Keratinocyte (primary cell): ENCODE measurements at regions not wholly inside any gene's neighbourhood (a gene's known extent, or its start where the extent isn't known, plus 50 kb on each side); places are given as distances from the start of the nearest gene placed in this dataset.

Source experiments
- DNase-seq: peaks from one replicate; pipeline ENCODE4 v3.0.0-alpha.2; 2011; ENCODE audit warnings: low read depth, missing footprints, low spot score
- FAIRE-seq: peaks from 2 replicates; lab custom pipeline; 2011; peaks lifted over from hg19 to GRCh38; lab: Jason Lieb, UNC
- H2AFZ ChIP-seq: 2 replicates; pipeline ENCODE4 v1.6.0; 2012; ENCODE audit warnings: low read length, control low read depth, inconsistent platforms; ENCODE audit not compliant: control insufficient read depth
- H3K27ac ChIP-seq: 2 replicates; pipeline ENCODE4 v1.5.1; 2011; ENCODE audit warnings: low read length; ENCODE audit not compliant: control insufficient read depth, insufficient read depth
- H3K27me3 ChIP-seq: 3 replicates; pipeline ENCODE4 v1.6.0; 2011; ENCODE audit warnings: low read length; ENCODE audit not compliant: control insufficient read depth, insufficient read depth; ENCODE audit errors: extremely low read depth
- H3K36me3 ChIP-seq, 2 experiments: 2 replicates in 1 of 2; 3 replicates in 1 of 2; pipeline ENCODE4 v1.5.1; 2011; ENCODE audit warnings: low read length in 2 of 2, mild to moderate bottlenecking in 1 of 2; ENCODE audit not compliant: control insufficient read depth in 2 of 2, insufficient read depth in 2 of 2; ENCODE audit errors: extremely low read depth in 1 of 2
- H3K4me1 ChIP-seq: 3 replicates; pipeline ENCODE4 v1.5.1; 2011; ENCODE audit warnings: low read length; ENCODE audit not compliant: control insufficient read depth, insufficient read depth; ENCODE audit errors: extremely low read depth
- H3K4me2 ChIP-seq: 3 replicates; pipeline ENCODE4 v1.6.0; 2011; ENCODE audit warnings: low read depth, low read length; ENCODE audit not compliant: control insufficient read depth, insufficient read depth; ENCODE audit errors: extremely low read depth
- H3K4me3 ChIP-seq, 3 experiments: fragments of 200-600 bp in 1 of 3; sonication (generic) in 1 of 3; 2 replicates in 2 of 3; 3 replicates in 1 of 3; pipeline ENCODE4 v1.5.1; 2011 to 2016; ENCODE audit warnings: low read length in 3 of 3, mild to moderate bottlenecking in 3 of 3, control low read depth in 2 of 3, inconsistent platforms in 1 of 3, low read depth in 1 of 3, mixed read lengths in 1 of 3, mixed run types in 1 of 3, moderate library complexity in 1 of 3; ENCODE audit not compliant: control insufficient read depth in 2 of 3, insufficient read depth in 2 of 3; ENCODE audit errors: extremely low read depth in 1 of 3
- H3K79me2 ChIP-seq: 2 replicates; pipeline ENCODE4 v1.6.0; 2012; ENCODE audit warnings: low read length; ENCODE audit not compliant: control insufficient read depth, insufficient read depth
- H3K9ac ChIP-seq: 3 replicates; pipeline ENCODE4 v1.6.0; 2011; ENCODE audit warnings: low read length; ENCODE audit not compliant: control insufficient read depth, insufficient read depth; ENCODE audit errors: extremely low read depth
- H3K9me1 ChIP-seq: 3 replicates; pipeline ENCODE4 v1.6.0; 2011; ENCODE audit warnings: low read length; ENCODE audit not compliant: control insufficient read depth, insufficient read depth; ENCODE audit errors: extremely low read depth
- H3K9me3 ChIP-seq: 2 replicates; pipeline ENCODE4 v1.5.1; 2012; ENCODE audit warnings: low read depth, low read length; ENCODE audit not compliant: control insufficient read depth
- H4K20me1 ChIP-seq: 3 replicates; pipeline ENCODE4 v1.6.0; 2011; ENCODE audit warnings: low read length; ENCODE audit not compliant: control insufficient read depth, insufficient read depth; ENCODE audit errors: extremely low read depth
- EZH2 ChIP-seq: IDR thresholded peaks from one replicate; pipeline ENCODE4 v1.6.1; 2012; ENCODE audit warnings: inconsistent platforms, mild to moderate bottlenecking, low read length, moderate library complexity
- dilution Hi-C: fragments of 300-500 bp; cut with MboI; formaldehyde crosslinking; loops from one replicate; pipeline ENCODE4 v1.7.0; 2020; ENCODE audit warnings: low sequenced_read_pairs; ENCODE audit not compliant: extremely low pct_ligation_motif_present
- TF ChIP-seq, protein P1 (sequence below), 3 experiments: IDR thresholded peaks in 1 of 3; conservative IDR thresholded peaks in 1 of 3; optimal IDR thresholded peaks in 1 of 3; 2 replicates in 2 of 3; 3 replicates in 1 of 3; pipeline versions ENCODE3 to v1.5.1; 2011; ENCODE audit warnings: low read length in 3 of 3, mild to moderate bottlenecking in 3 of 3, moderate library complexity in 2 of 3, control low read depth in 1 of 3, inconsistent platforms in 1 of 3; ENCODE audit not compliant: insufficient read depth in 2 of 3; ENCODE audit errors: extremely low read depth in 1 of 3

DNA sequence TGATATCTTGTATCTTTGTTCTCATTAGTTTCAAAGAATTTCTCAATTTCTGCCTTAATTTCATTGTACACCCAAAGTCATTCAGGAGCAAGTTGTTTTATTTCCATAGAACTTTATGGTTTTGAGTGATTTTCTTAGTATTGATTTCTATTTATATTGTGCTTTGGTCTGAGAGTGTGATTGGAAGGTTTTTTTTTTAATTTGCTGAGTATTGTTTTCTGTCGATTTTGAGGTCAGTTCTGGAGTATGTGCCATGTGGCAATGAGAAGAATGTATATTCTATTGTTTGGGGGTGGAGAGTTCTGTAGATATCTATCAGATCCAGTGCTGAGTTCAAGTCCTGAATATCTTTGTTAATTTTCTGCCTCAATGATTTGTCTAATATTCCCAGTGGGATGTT, 138.4 kb downstream of the MOBP start:
- Histone ChIP-seq H3K9me1 (no peaks in the 10 kb centered on the region), H2AFZ (no peak overlapping the region), H3K79me2 (no peaks in the 10 kb centered on the region), H3K9me3 (no peaks in the 10 kb centered on the region), H3K4me1 (no peaks in the 10 kb centered on the region), H3K27me3 (no peaks in the 10 kb centered on the region), H4K20me1 (no peaks in the 10 kb centered on the region), H3K4me2 (no peak overlapping the region), H3K4me3 (no peak overlapping the region), H3K9ac (no peak overlapping the region), H3K27ac (no peak overlapping the region), H3K36me3 (no peaks in the 10 kb centered on the region)
- dilution Hi-C loops: no loop called here
- no peak for DNase-seq
- TF ChIP-seq EZH2: no peak
- TF ChIP-seq, protein P1, sequence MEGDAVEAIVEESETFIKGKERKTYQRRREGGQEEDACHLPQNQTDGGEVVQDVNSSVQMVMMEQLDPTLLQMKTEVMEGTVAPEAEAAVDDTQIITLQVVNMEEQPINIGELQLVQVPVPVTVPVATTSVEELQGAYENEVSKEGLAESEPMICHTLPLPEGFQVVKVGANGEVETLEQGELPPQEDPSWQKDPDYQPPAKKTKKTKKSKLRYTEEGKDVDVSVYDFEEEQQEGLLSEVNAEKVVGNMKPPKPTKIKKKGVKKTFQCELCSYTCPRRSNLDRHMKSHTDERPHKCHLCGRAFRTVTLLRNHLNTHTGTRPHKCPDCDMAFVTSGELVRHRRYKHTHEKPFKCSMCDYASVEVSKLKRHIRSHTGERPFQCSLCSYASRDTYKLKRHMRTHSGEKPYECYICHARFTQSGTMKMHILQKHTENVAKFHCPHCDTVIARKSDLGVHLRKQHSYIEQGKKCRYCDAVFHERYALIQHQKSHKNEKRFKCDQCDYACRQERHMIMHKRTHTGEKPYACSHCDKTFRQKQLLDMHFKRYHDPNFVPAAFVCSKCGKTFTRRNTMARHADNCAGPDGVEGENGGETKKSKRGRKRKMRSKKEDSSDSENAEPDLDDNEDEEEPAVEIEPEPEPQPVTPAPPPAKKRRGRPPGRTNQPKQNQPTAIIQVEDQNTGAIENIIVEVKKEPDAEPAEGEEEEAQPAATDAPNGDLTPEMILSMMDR (optimal IDR thresholded peaks at IDR 0.05 in 1 of 3, IDR thresholded peaks at IDR 0.05 in 1 of 3, conservative IDR thresholded peaks at IDR 0.05 in 1 of 3; ENCODE audit: extremely low read depth in 1 of 3, insufficient read depth in 2 of 3, low read length in 3 of 3): no peak
- FAIRE-seq: no peak

DNA sequence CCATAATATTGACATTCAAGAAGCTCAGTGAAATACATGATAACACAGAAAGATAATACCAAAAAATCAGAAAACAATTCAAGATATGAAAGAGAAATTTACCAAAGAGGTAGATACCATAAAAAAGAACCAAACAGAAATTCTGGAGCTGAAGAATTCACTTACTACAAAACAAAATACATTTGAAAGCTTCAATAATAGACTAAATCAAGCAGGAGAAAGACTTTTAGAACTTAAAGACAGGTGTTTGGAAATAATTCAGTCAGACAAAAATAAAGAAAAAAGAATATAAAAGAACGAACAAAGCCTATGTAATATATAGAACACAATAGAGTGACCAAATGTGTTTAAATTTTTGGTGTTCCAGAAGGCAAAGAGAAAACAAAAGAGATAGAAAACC, 158.7 kb downstream of the MOBP start:
- Histone ChIP-seq H3K9ac (no peak overlapping the region), H3K4me2 (no peak overlapping the region), H3K9me3 (no peaks in the 10 kb centered on the region), H3K27me3 (no peaks in the 10 kb centered on the region), H3K79me2 (no peaks in the 10 kb centered on the region), H3K4me3 (no peak overlapping the region), H2AFZ (no peak overlapping the region), H3K36me3 (no peaks in the 10 kb centered on the region), H3K4me1 (no peaks in the 10 kb centered on the region), H3K9me1 (no peaks in the 10 kb centered on the region), H4K20me1 (no peaks in the 10 kb centered on the region), H3K27ac (no peak overlapping the region)
- dilution Hi-C loops: no loop called here
- FAIRE-seq: no peak
- no peak for TF ChIP-seq EZH2
- TF ChIP-seq, protein P1 (optimal IDR thresholded peaks at IDR 0.05 in 1 of 3, IDR thresholded peaks at IDR 0.05 in 1 of 3, conservative IDR thresholded peaks at IDR 0.05 in 1 of 3; ENCODE audit: extremely low read depth in 1 of 3, insufficient read depth in 2 of 3, low read length in 3 of 3): no peak
- DNase-seq: no peak
